PFSK-1 (cell line): ENCODE measurements at regions not wholly inside any gene's neighbourhood (a gene's known extent, or its start where the extent isn't known, plus 50 kb on each side); places are given as distances from the start of the nearest gene placed in this dataset.

Experiments used
- POLR2AphosphoS5 ChIP-seq: IDR thresholded peaks from 2 replicates; pipeline ENCODE4 v1.6.1; 2012; ENCODE audit warnings: low read depth, mild to moderate bottlenecking, control low read depth, low read length, moderate library complexity
- TAF1 ChIP-seq: IDR thresholded peaks from 2 replicates; pipeline ENCODE4 v1.6.1; 2012; ENCODE audit warnings: low read length, control low read depth, borderline replicate concordance; ENCODE audit not compliant: insufficient read depth
- TF ChIP-seq, protein P1 (sequence below), 2 experiments: IDR thresholded peaks; 2 replicates each; pipeline versions ENCODE4 v1.6.1 to v1.8.0; 2011 to 2012; ENCODE audit warnings: low read depth in 2 of 2, low read length in 2 of 2, control low read depth in 1 of 2, inconsistent platforms in 1 of 2, mild to moderate bottlenecking in 1 of 2, moderate library complexity in 1 of 2; ENCODE audit not compliant: insufficient read depth in 1 of 2

DNA sequence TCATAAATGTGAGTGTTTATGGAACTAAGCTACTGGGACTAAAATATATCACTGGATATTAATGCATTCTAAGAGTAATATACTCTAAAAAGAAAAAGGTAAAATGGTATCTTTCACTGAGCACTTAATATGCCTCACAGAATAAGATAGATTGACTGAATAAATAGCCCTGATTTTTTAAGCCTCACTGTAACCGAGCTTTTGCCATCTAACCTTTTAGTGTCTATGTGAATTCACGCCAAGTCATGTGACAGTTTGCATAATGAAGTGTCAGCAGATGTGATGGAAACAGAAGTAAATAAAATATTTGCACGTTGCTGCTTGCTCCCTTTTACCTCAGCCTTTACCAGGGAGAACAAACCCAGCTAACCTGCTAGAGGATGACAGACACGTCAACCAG is 119.7 kb upstream of the NWD2 start:
- TF ChIP-seq TAF1: no peak
- TF ChIP-seq, protein P1, sequence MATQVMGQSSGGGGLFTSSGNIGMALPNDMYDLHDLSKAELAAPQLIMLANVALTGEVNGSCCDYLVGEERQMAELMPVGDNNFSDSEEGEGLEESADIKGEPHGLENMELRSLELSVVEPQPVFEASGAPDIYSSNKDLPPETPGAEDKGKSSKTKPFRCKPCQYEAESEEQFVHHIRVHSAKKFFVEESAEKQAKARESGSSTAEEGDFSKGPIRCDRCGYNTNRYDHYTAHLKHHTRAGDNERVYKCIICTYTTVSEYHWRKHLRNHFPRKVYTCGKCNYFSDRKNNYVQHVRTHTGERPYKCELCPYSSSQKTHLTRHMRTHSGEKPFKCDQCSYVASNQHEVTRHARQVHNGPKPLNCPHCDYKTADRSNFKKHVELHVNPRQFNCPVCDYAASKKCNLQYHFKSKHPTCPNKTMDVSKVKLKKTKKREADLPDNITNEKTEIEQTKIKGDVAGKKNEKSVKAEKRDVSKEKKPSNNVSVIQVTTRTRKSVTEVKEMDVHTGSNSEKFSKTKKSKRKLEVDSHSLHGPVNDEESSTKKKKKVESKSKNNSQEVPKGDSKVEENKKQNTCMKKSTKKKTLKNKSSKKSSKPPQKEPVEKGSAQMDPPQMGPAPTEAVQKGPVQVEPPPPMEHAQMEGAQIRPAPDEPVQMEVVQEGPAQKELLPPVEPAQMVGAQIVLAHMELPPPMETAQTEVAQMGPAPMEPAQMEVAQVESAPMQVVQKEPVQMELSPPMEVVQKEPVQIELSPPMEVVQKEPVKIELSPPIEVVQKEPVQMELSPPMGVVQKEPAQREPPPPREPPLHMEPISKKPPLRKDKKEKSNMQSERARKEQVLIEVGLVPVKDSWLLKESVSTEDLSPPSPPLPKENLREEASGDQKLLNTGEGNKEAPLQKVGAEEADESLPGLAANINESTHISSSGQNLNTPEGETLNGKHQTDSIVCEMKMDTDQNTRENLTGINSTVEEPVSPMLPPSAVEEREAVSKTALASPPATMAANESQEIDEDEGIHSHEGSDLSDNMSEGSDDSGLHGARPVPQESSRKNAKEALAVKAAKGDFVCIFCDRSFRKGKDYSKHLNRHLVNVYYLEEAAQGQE (IDR thresholded peaks at IDR 0.05; ENCODE audit: insufficient read depth in 1 of 2, low read depth in 2 of 2, low read length in 2 of 2): no peak
- TF ChIP-seq POLR2AphosphoS5: no peak
